GM19025 (cell line): ENCODE measurements at regions not wholly inside any gene's neighbourhood (a gene's known extent, or its start where the extent isn't known, plus 50 kb on each side); places are given as distances from the start of the nearest gene placed in this dataset.
"Not testable (repeated sequence)": the region's sequence is repeated elsewhere in the genome, so short reads cannot be mapped to it uniquely, and the experiment has no call there.

ENCODE experiments used
- ATAC-seq: cut with Tn5 transposase; IDR thresholded peaks from one replicate; pipeline ENCODE4 v1.9.1; 2021; ENCODE audit warnings: mild to moderate bottlenecking, low read depth, moderate library complexity; ENCODE audit not compliant: unreplicated experiment

DNA sequence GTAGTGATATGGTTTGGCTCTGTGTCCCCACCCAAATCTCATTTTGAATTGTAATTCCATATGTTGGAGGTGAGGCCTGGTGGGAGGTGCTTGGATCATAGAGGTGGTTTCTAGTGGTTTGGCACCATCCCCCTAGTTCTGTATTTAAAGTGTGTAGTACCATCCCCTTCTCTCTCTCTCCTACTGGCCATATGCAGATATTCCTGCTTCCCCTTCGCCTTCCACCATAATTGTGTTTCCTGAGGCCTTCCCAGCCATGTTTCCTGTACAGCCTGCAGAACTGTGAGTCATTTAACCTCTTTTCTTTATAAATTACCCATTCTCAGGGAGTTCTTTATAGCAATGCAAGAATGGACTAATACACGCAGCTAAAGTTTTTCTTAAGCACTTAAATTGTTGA is 340.0 kb downstream of the ANAPC1 start:
- not testable (repeated sequence) for ATAC-seq

DNA sequence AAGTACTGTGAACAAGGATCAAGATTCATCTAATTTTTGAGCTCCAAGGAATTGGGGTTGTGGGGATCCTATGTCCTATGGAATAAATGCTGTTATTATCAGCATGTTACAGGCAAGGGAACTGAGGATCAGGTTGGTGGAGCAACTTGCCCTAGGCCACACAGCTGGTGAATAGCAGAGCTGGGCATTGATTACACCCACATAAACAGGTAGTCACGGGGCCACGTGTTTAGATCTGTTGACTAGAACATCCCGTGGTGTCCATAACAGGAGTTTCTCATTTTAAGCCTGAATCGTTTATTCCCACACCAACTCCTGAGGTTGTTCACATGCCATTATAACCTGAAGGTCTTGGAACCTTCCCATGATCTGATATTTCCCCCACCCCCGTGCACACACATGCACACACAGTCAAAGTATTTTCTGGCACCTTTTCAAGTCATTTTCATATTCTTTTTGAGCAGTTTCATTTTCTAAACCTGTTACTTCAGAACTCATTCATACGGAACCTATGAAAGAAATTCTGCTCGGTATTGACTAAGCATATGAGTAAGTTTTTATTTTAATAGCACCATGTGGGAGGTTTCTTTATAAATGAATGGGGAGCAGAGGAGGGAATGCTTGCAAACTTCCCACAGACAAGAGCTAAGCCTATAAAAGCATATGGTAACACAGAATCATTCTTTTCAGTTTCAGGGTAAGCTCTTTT is 338.1 kb downstream of the ANAPC1 start:
- not testable (repeated sequence) for ATAC-seq

DNA sequence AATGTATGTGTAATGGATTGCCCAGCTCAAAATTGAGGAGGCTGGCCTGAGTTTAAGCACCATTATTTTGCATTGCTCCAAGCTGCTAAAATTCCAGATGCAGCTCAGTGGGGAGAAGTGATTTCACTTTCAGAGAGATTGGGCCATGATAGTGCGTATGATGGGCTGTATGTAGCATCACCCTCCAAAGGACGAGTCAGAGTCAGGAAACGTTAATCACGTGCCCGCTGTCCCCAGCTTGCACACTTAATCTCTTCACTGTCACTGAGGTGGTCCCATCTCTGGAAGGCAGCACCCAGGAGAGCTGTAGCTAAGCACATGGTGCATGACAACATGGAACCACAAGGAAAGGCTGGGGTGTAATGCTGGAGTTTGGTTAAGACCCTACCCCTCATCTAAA is 337.4 kb downstream of the ANAPC1 start:
- ATAC-seq, result not testable (repeated sequence)

DNA sequence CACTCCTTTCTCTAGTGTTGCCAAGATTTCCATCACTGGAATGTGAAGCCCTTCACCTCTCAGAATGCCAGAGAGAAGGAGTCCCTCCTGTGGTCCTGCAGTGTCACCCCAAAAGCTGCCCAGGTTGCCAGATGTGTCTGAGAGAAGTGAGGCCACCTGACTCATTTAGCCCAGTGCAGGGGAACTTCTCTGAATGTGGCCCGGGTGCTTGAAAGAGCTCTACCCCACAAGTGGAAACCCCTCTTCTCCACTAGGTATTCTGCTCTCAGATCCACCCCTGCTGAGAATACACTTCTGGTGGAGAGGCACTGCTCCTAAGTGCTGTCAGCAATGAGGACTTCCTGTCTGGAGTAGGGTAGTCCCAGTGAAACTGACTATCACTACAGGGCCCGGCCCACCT is 334.8 kb downstream of the ANAPC1 start:
- ATAC-seq, result not testable (repeated sequence)

DNA sequence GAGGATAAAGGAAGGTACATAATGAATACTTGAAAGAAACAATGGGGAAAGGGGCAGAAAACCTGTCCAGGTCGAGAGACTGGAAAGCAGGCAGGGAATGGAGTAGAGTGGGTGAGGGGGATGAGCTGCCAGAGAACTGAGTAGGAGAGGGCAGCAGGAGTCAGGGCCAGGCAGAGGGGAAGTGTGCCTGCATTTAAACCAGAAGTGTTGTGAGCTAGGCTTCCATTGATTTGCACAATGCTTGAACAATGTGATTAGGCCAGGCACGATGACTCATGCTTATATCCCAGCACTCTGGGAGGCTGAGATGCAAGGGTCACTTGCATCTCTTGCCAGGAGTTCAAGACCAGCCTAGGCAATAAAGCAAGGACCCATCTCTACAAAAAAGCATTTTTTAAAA is 332.6 kb downstream of the ANAPC1 start:
- not testable (repeated sequence) for ATAC-seq

DNA sequence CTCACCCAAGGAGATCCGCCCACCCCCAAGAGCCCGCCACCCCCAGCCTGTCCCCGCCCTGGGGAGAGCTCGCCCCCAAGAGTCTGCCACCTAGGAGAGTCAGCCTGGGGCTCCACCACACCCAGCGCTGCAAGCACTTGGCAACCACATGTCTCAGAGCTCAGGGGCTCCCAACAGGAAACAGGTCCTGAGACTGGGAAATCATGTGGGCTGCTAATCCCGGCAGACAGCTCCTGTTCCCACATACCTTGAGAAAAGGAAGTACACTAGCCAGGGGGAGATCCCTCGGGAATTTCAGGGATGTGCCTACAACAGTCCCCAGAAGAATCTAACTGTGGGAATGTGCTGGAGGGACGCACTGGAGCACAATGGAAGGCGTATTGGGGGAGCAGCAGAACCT is 331.4 kb downstream of the ANAPC1 start:
- not testable (repeated sequence) for ATAC-seq

DNA sequence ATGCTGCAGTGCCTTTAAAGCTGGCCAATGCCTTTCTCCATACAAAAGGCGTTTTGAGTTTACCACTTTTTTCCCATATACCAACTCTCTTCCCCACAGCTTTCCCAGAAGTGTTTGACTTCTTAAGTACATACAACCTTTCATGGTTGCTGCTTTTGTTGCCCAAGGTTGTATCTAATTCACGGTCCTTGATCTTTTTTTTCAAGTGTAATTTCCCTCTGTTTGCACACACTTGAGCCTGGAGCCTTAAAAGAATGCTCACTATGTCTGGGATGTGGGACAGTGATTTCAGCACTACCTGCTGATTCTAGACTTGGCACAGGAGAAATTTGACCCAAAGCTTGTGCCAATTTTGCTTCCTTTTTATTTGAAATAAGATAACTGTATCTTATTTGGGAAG is 324.7 kb downstream of the ANAPC1 start:
- ATAC-seq, result not testable (repeated sequence)

DNA sequence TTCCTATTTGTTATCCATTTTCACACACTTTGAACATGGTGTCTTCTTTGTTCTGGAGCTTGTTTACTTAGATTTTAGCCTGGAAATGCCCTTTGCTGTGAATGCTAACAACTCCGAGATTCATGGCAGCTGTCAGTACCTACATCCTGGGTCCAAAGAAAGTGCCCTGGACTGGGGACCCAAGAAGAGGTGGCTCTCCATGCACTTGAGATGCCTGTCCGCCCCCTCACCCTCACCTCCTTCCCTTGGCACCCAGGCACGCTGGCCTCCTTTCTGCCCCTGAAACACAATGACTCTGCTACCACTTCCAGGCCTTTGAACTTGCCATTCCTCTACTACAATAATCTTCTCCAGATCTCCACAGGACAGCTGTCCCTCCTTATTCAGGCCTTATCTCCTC is 324.2 kb downstream of the ANAPC1 start:
- not testable (repeated sequence) for ATAC-seq

DNA sequence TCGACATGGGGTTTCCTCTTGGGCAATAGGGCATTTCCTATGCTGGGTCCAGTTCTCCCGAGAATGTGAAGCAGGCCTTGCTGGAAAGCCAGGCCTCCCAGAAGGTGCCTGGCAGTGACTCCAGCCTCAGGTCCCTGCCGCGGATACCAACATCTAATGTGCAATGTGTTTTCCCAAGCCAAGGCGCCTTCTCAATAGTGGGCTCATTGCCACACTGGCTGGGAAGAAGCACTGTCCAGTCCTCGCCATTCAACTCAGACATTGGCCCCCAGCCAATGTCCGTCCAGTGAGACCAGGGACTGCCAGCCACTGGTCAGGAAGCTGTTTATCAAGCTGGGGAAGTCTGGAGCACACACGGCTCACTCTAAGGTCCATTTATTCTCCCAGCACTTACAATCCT is 317.9 kb downstream of the ANAPC1 start:
- ATAC-seq, result not testable (repeated sequence)

DNA sequence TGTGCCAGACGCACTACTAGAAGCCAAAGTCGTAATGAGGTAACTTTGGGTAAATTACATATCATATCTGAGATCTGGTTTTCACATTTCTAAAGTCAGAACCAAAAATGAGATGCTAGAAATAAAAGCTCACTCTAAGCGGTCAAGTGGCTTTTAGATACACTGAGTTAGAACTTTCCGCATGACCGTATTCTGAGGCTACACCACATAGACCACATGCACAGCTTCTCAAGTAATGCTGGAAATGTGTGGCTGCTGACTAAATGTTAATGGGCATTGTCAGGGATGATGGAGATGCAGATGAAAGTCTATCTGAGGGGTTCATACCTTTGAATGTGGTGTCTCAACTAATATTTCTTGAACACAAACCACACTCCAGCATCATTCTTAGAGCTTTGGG is 316.8 kb downstream of the ANAPC1 start:
- ATAC-seq, result not testable (repeated sequence)

DNA sequence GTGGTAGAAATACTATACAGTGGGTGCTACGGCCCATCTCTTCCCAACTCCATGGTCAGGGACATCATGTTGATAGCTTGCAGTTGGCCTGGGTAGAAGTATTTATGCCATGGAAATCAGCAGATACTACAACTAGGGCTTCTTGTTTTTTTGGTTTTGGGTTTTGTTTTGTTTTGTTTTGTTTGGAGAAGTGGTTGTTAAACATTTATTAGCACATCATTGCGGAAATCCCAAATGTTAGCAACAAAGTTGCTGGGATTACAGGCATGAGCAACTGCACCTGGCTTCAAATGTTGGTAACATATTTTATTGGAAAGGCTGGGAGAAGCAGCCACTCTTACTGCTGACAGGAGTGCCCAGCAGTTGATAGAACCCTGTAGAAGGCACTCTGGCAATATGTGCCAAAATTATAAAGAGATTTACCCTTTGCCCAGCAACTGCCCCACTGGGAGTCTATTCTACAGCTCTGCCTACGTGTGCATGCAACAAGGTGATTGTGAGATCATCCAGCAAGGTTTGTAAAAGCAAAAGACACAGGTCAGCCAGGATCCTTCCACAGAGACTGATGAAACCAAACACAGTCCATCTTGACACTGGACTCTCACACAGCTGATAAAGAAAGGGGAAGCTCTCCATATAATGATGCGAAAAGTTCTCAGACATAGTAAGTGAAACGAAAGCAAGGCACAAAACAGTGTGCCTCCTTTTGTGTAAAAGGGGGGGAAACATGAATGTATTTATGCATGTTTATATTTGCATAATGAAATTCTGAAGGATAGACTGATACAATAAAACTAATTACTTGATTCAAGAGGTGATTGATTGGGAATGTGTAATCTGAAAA is 314.4 kb downstream of the ANAPC1 start:
- not testable (repeated sequence) for ATAC-seq

DNA sequence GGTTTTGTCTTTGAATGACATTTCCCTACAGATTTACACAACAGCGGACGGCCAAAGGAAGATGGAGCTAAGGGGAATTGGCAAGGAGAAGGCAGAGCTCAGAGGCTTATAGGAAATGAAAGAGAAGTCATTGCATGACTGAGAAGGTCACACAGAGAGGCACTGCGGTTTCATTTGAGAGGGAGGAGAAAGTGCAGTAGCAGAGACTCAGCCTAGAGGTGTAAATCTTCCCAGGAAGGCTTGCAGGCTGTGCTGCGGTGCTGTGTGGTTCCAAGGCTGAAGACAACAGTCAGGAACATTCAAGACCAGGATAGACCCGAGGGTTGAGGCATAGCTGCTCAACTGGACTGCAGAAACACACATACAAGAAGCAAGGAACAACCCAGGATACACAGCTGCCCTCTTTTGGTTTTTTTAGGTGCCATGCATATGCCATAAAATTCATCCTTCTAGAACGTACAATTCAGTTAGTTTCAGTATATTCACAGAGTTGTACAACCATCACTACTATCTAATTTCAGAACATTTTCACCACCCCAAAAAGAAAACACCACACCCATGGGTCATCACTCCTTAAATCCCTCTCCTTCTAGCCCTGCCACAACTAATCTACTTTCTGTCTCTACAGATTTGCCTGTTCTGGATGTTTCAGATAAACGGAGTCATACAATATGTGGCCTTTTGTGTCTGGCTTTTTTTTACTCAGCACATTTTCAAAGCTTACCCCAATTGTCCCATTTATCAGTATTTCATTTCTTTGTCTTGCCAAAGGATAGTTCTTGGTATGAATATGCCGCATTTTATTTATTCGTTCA is 313.5 kb downstream of the ANAPC1 start:
- not testable (repeated sequence) for ATAC-seq

DNA sequence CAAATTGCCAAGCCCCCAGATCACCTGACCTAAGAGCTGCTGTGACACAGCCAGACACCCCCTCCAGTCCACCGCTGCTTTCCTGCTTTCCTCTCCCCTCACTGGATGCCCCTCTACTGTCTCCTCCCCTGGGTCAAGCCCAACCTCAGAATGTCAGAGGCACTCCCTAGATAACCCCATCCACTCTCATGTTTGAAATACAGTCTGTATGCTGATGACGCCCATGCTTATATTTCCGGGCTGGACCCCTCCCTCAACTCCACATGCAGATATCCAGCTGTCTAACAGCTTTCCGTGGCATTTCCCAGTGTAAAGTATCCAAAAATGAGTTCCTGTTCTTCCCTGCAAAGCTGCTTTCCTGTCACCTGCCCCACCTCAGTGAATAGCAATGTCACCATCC is 309.2 kb downstream of the ANAPC1 start:
- ATAC-seq, result not testable (repeated sequence)

DNA sequence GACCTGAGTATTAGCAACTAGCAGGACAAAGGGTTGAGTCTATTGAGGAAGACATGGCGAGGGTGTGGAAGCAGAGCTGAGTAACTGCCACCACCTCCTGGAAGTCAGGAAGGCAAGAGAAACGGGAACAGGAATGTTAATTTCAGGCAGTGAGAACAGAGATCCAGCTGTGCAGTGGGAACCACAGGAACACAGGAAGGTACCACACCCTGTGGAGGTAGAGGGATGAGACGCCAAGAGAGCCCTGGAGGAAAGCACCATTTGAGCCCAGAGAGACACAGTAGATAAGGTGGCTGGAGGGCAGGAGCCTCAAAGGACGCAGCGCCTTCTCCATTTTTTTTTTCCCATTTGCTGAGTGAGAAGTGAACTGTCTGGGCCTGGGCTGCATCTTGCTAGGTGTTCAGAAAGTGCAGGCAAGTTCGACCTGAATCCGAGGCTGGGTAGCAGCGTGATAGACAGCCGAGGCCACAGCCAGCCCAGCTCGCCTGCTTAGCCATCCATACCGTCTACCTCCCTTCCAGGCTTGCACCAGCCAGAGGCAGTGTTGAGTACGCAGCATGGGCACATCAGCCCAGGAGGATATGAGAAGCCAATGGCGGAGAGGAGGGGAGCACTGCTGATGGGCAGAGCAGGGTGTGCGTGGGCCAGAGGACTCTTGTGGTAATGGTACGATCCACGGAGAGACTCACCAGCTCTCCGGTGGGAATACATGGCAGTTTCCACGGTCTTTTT is 306.7 kb downstream of the ANAPC1 start:
- not testable (repeated sequence) for ATAC-seq

DNA sequence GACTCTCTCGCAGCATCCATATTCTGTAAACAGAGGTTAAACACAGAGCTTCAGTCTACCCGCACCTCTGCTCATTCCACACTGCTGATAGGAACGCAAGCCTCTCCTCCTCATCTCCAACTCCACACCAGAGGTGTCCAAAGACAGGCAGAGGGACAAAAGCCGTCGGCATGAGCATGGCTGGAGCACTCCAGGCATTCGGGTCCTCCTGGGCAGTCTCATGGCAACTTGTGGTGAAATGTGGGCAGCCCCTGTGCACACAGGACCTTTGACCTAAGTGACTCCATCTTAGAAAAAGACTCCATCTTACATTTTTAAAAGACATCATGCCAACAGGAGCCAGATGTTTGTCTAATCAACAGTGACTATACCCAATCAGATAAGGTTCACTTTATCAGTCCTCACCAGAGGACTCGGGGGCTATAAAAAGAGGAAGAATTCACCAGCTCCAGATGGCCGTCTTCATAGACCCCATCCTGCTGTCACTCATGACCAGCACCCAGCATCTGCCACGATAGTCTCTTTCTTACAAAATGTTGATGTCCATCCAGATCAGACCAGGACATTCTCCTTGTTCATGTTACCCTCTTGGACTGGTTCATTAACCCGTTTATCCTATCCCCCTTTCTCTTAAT is 304.4 kb downstream of the ANAPC1 start:
- ATAC-seq, result not testable (repeated sequence)

DNA sequence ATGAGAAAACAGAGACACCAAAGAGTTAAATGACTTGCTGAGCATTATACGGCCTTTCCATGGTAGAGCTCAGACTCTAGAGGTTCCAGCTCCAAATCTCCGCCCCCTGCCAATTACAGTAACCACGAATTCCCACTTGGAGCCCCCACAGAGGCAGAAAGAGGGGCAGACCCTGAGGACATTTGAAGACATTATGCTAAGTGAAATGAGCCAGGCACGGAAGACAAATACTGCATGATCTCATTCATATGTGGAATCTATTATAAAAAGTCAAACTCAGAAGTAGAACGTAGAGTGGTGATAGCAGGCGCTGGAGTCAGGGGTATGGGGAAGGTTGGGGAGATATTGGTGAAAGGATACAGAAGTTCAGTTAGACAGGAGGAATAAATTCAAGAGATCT is 303.4 kb downstream of the ANAPC1 start:
- ATAC-seq, result not testable (repeated sequence)

DNA sequence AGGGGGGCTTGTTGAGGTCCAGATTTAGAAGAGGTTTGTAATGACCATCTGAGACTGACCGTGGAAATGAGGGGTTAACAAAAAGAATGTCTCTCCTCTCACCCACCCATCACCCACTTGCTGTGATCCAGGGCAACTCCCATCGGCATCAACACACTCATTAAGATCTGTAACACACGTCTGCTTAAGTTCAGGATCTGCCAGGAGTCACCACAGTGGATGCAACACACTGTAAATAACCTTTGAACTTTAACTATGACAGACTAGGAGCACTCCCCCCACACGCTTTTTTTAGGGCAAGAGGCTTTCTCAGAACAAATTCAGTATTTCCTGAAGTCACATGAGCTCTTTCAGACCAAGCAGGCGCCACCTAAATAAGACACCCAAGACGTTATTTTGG is 301.9 kb downstream of the ANAPC1 start:
- ATAC-seq, result not testable (repeated sequence)

DNA sequence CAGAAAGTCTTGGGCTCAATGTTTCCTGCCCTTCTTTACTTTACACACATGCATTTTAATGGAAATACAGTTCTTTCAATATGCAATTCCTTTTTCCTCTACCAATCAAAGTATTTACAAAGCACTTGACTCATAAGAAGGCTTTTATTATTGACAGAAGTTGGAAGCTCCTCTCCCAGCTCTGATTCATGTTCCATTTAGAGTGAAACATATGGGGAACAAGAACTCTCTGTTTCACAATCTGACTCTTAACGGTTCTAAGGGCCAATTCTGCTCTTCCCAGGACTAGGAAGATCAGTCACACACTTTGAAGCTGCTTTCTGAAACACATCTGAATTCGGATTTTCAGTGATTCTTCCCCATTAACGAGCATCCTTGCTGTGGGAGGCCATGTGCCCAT is 300.5 kb downstream of the ANAPC1 start:
- not testable (repeated sequence) for ATAC-seq

DNA sequence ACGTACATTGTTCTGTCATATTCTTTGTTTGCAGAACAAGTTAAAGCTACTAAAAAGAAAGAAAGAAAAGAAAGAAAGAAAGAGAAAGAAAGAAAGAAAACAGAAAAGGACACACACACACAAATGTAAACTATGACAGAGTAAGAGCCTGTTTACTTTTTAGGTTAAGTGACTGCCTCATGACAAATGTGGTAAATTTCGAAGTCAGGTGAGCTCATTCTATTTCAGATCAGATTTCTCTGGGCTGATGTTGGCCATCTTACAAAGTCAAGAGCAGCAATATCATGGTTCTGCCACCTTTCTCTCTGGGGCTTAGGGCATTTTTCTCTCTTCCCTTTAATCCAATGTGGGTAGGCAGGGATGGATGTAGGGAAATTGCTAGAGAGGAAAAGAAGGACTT is 299.5 kb downstream of the ANAPC1 start:
- ATAC-seq, result not testable (repeated sequence)

DNA sequence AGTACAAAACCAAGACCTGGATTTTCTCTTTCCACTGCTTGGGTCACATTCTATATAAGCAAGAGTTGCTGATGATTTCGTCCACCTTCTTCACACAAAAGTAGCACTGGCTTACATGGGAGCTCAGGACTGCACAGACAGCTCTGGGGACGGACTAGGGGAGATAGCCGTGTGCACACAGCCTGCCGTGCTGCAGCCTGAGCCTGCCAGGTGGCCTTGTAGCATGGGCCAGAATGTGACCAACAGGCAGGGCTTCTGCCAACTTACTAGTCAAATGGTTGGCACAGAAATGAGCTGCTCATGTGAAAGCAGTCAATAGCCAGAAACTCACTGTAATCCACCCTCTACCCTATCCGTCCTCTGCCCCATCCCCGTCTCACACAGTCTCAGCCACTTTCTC is 299.0 kb downstream of the ANAPC1 start:
- not testable (repeated sequence) for ATAC-seq
